ENCODE measurements at regions not wholly inside any gene's neighbourhood (a gene's known extent, or its start where the extent isn't known, plus 50 kb on each side); places are given as distances from the start of the nearest gene placed in this dataset.

DNA sequence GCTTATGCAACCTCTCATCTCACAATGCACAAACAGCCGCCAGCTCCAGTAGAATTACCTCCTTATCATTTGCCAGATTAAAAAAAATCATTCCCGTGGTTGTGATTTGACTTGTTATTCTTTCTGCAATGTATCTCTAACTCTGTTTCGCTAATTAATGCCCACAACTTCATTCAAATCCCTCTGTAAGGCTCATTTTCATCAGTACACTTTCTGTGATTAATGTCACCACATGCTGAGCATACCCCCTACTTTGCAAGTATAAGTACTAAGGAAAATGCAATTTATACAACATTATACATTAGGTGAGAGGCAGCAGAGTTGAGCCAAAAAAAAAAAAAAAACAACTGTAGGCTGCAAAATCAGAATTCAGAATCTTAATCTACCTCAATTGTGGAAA lies 166.0 kb downstream of the FSCB start:
- no peak for DNase-seq (ENCODE audit: low spot score in 2 of 2)
- WGBS, 2 donors, result 76 to 79% methylated on average over 3 of the region's 3 CpGs
- TF ChIP-seq, protein P1, sequence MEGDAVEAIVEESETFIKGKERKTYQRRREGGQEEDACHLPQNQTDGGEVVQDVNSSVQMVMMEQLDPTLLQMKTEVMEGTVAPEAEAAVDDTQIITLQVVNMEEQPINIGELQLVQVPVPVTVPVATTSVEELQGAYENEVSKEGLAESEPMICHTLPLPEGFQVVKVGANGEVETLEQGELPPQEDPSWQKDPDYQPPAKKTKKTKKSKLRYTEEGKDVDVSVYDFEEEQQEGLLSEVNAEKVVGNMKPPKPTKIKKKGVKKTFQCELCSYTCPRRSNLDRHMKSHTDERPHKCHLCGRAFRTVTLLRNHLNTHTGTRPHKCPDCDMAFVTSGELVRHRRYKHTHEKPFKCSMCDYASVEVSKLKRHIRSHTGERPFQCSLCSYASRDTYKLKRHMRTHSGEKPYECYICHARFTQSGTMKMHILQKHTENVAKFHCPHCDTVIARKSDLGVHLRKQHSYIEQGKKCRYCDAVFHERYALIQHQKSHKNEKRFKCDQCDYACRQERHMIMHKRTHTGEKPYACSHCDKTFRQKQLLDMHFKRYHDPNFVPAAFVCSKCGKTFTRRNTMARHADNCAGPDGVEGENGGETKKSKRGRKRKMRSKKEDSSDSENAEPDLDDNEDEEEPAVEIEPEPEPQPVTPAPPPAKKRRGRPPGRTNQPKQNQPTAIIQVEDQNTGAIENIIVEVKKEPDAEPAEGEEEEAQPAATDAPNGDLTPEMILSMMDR (IDR thresholded peaks at IDR 0.05), result no peak
- TF ChIP-seq POLR2A (IDR thresholded peaks at IDR 0.05), result no peak
- no peak overlapping the region for H3K4me3 ChIP-seq (ENCODE audit: low read depth, poor library complexity, severe bottlenecking)
- intact Hi-C loops (cut with DNase I; ENCODE audit: low total_unique reads), result no loop called here

DNA sequence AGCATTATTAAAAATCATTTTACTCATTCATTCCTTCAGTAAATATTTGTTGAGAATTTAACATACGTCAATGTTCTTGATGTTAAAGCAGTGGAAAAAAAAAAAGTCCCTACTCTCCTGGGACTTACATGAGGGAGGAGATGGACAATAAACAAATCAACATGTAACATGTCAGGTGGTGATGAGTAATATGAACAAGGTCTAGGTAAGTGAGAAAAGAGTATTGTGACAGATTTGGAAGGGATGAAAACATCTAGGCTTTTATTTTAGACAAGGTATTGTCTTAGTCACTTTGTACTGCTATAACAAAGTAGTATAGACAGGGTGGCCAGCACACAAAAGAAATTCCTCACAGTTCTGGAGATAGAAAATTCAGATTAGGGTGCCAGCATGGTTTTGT lies 167.2 kb downstream of the FSCB start:
- no peak overlapping the region for H3K4me3 ChIP-seq (ENCODE audit: low read depth, poor library complexity, severe bottlenecking)
- TF ChIP-seq, protein P1 (IDR thresholded peaks at IDR 0.05), result no peak
- no peak for TF ChIP-seq POLR2A (IDR thresholded peaks at IDR 0.05)
- DNase-seq (ENCODE audit: low spot score in 2 of 2), result no peak
- intact Hi-C loops (cut with DNase I; ENCODE audit: low total_unique reads), result no loop called here
- WGBS, 2 donors, result 79 to 89% methylated on average over 1 of the region's 1 CpG

DNA sequence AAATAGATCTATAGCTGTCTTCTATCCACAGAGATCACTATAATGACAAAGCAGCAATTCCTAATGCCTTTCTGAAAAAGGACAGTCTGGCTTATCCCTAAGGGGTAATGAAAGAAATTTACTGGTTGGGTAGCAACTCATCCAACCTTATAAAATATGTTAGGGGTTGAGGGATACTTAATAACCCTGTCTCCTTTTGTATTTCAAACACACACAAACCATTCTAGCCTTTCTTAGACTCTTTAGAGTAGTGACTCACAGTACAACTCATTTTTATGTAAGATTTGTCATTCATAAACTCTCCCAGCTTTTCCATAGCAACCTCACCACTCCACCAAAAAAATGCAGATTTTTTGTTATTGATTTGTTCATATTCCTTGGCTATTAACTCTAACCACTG lies 167.9 kb downstream of the FSCB start:
- intact Hi-C loops (cut with DNase I; ENCODE audit: low total_unique reads), result no loop called here
- DNase-seq (ENCODE audit: low spot score in 2 of 2), result no peak
- TF ChIP-seq POLR2A (IDR thresholded peaks at IDR 0.05), result no peak
- TF ChIP-seq, protein P1 (IDR thresholded peaks at IDR 0.05), result no peak
- no peak overlapping the region for H3K4me3 ChIP-seq (ENCODE audit: low read depth, poor library complexity, severe bottlenecking)

DNA sequence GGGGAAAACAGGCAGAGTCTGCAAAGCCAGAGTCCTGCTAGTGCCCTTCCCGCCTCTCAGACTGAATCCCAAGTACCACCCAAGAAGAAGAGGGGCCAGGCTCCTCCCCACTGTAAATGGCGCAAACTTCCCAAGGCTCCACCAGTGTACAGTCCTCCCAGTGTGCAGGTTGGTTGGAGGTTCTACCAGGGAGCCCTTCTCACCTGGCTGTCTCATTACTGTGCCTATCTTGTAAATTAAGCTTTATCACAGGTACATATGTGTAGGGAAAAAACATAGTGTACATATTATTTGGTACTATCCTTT lies 189.7 kb downstream of the FSCB start:
- no peak for TF ChIP-seq POLR2A (IDR thresholded peaks at IDR 0.05)
- TF ChIP-seq, protein P1 (IDR thresholded peaks at IDR 0.05), result no peak
- no peak overlapping the region for H3K4me3 ChIP-seq (ENCODE audit: low read depth, poor library complexity, severe bottlenecking)
- intact Hi-C loops (cut with DNase I; ENCODE audit: low total_unique reads), result no loop called here
- DNase-seq (ENCODE audit: low spot score in 2 of 2), result no peak
- WGBS, 2 donors, result 88 to 97% methylated on average over 2 of the region's 2 CpGs

DNA sequence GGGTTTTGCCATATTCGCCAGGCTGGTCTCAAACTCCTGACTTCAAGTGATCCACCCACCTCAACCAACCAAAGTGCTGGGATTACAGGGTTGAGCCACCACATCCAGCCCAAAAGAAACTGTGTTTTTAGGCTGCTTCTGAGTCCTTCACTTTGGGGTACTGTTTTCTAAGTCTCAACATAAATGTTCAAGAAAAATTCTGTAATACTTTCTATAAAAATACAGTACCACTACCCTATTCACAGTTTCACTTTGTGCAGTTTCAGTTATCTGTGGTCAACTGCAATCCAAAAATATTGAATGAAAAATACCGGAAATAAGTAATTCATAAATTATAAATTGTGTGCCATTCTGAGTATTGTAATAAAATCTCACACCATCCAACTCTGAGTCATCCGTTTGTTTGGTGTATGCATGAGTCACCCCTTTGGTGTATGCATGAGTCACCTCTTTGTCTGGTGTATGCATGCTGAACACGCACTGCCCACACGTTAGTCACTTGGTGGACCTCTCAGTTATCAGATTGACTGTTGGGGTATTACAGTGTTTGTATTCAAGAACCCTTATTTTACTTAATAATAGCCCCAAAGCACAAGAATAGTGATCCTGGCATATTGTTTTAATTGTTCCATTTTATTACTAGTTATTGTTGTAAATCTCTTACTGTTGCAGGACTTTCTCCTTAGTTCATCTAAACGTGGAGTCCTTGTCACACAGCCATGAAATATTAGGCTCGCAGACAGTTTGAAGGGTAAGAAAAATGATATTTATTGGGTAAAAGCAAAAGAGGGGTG lies 190.2 kb downstream of the FSCB start:
- WGBS, 2 donors, result 40 to 46% methylated on average over 7 of the region's 7 CpGs
- no peak overlapping the region for H3K4me3 ChIP-seq (ENCODE audit: low read depth, poor library complexity, severe bottlenecking)
- intact Hi-C loops (cut with DNase I; ENCODE audit: low total_unique reads), result no loop called here
- peak in 1 of 2 donors; percentile 15 for DNase-seq (ENCODE audit: low spot score in 2 of 2)
- no peak for TF ChIP-seq POLR2A (IDR thresholded peaks at IDR 0.05)
- TF ChIP-seq, protein P1 (IDR thresholded peaks at IDR 0.05), result no peak

DNA sequence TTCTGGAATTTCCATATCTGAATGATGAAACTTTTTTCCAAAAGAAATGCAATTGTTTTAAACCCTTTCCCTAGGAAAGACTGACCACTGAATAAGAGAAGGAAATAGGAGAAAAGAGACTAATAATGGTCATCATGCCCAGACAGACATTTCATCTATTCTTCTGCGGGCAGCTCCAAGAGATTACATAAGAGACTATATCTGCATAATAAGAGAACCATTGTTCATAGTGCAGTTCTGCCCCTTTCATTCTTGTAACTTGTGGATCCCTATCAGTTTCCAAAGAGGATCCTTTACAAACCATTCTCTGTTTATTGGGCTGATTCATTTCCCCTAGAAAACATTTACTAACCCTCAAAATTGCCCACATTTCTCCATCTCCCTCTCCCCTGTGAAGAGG lies 197.8 kb downstream of the FSCB start:
- TF ChIP-seq, protein P1 (IDR thresholded peaks at IDR 0.05), result no peak
- no peak for TF ChIP-seq POLR2A (IDR thresholded peaks at IDR 0.05)
- no peak overlapping the region for H3K4me3 ChIP-seq (ENCODE audit: low read depth, poor library complexity, severe bottlenecking)
- WGBS, 2 donors, result 86 to 92% methylated on average over 1 of the region's 1 CpG
- no peak for DNase-seq (ENCODE audit: low spot score in 2 of 2)
- intact Hi-C loops (cut with DNase I; ENCODE audit: low total_unique reads), result no loop called here

Measured in lower leg skin (tissue), 4 donors.